HepG2 (cell line): ENCODE measurements at regions not wholly inside any gene's neighbourhood (a gene's known extent, or its start where the extent isn't known, plus 50 kb on each side); places are given as distances from the start of the nearest gene placed in this dataset.

Experiments used
- MED8 ChIP-seq: sonication (generic); formaldehyde crosslinking; IDR thresholded peaks from 2 replicates; pipeline ENCODE4 v1.8.1; 2023; ENCODE audit warnings: mild to moderate bottlenecking, missing genetic modification reagents; ENCODE audit not compliant: insufficient replicate concordance
- SIX1 ChIP-seq: sonication (generic); formaldehyde crosslinking; IDR thresholded peaks from 2 replicates; pipeline ENCODE4 v1.4.0; 2020; ENCODE audit warnings: missing genetic modification reagents, borderline replicate concordance
- ZBTB8A ChIP-seq: sonication (generic); formaldehyde crosslinking; IDR thresholded peaks from 2 replicates; pipeline ENCODE4 v1.4.0; 2020; ENCODE audit warnings: mild to moderate bottlenecking, low read depth, missing genetic modification reagents, borderline replicate concordance
- TF ChIP-seq, protein P1 (sequence below): sonication (generic); formaldehyde crosslinking; IDR thresholded peaks from 2 replicates; pipeline ENCODE4 v1.5.0; 2020; ENCODE audit warnings: mild to moderate bottlenecking, missing genetic modification reagents, borderline replicate concordance
- TF ChIP-seq, protein P2 (sequence below): IDR thresholded peaks from 2 replicates; pipeline ENCODE4 v1.6.1; 2016
- TF ChIP-seq, protein P3 (sequence below): sonication (generic); formaldehyde crosslinking; IDR thresholded peaks from 2 replicates; pipeline ENCODE4 v1.4.0; 2020; ENCODE audit warnings: mild to moderate bottlenecking, missing genetic modification reagents

DNA sequence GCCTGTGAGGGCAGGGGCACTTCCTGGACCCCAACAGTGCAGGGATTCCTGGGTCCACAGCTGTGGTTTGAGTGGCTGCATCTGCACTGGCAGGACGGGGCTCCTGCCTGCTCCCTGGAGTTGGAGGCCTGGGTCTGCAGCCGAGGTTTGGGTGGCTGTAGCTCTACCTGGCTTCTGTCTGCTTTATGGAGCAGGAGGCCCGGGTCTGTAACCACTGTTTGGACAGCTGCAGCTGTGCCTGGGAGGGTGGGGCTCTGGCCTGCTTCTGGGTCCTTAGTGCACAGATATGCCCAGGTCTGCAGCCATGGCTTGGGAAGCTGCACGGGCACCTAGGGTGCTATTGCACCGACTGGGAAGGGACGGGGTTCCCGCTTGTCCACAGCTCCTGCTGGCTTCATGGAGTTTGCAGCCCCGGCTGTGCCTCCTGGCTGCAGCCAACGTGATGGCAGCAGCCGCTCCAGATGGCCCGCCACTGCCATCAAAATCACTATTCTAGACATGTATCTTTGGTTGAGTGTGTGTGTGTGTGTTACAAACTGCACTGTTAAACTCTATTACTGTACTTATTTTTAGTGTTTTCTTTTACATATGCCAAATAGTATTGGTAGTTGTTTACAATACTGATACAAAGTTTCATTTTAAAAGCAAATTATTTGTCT lies 412.3 kb upstream of the KIRREL3 start (continued):
- no peak for TF ChIP-seq SIX1 (CRISPR knock-in tag)
- TF ChIP-seq, protein P1, sequence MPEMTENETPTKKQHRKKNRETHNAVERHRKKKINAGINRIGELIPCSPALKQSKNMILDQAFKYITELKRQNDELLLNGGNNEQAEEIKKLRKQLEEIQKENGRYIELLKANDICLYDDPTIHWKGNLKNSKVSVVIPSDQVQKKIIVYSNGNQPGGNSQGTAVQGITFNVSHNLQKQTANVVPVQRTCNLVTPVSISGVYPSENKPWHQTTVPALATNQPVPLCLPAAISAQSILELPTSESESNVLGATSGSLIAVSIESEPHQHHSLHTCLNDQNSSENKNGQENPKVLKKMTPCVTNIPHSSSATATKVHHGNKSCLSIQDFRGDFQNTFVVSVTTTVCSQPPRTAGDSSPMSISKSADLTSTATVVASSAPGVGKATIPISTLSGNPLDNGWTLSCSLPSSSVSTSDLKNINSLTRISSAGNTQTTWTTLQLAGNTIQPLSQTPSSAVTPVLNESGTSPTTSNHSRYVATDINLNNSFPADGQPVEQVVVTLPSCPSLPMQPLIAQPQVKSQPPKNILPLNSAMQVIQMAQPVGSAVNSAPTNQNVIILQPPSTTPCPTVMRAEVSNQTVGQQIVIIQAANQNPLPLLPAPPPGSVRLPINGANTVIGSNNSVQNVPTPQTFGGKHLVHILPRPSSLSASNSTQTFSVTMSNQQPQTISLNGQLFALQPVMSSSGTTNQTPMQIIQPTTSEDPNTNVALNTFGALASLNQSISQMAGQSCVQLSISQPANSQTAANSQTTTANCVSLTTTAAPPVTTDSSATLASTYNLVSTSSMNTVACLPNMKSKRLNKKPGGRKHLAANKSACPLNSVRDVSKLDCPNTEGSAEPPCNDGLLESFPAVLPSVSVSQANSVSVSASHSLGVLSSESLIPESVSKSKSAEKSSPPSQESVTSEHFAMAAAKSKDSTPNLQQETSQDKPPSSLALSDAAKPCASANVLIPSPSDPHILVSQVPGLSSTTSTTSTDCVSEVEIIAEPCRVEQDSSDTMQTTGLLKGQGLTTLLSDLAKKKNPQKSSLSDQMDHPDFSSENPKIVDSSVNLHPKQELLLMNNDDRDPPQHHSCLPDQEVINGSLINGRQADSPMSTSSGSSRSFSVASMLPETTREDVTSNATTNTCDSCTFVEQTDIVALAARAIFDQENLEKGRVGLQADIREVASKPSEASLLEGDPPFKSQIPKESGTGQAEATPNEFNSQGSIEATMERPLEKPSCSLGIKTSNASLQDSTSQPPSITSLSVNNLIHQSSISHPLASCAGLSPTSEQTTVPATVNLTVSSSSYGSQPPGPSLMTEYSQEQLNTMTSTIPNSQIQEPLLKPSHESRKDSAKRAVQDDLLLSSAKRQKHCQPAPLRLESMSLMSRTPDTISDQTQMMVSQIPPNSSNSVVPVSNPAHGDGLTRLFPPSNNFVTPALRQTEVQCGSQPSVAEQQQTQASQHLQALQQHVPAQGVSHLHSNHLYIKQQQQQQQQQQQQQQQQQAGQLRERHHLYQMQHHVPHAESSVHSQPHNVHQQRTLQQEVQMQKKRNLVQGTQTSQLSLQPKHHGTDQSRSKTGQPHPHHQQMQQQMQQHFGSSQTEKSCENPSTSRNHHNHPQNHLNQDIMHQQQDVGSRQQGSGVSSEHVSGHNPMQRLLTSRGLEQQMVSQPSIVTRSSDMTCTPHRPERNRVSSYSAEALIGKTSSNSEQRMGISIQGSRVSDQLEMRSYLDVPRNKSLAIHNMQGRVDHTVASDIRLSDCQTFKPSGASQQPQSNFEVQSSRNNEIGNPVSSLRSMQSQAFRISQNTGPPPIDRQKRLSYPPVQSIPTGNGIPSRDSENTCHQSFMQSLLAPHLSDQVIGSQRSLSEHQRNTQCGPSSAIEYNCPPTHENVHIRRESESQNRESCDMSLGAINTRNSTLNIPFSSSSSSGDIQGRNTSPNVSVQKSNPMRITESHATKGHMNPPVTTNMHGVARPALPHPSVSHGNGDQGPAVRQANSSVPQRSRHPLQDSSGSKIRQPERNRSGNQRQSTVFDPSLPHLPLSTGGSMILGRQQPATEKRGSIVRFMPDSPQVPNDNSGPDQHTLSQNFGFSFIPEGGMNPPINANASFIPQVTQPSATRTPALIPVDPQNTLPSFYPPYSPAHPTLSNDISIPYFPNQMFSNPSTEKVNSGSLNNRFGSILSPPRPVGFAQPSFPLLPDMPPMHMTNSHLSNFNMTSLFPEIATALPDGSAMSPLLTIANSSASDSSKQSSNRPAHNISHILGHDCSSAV (CRISPR knock-in tag): no peak
- no peak for TF ChIP-seq MED8 (CRISPR knock-in tag)
- TF ChIP-seq, protein P2, sequence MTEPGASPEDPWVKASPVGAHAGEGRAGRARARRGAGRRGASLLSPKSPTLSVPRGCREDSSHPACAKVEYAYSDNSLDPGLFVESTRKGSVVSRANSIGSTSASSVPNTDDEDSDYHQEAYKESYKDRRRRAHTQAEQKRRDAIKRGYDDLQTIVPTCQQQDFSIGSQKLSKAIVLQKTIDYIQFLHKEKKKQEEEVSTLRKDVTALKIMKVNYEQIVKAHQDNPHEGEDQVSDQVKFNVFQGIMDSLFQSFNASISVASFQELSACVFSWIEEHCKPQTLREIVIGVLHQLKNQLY (CRISPR knock-in tag): no peak
- no peak for TF ChIP-seq ZBTB8A (CRISPR knock-in tag)
- TF ChIP-seq, protein P3, sequence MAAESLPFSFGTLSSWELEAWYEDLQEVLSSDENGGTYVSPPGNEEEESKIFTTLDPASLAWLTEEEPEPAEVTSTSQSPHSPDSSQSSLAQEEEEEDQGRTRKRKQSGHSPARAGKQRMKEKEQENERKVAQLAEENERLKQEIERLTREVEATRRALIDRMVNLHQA (CRISPR knock-in tag): no peak
- TF ChIP-seq, all 625 proteins: peak for 0
